ENCODE measurements at regions not wholly inside any gene's neighbourhood (a gene's known extent, or its start where the extent isn't known, plus 50 kb on each side); places are given as distances from the start of the nearest gene placed in this dataset.

DNA sequence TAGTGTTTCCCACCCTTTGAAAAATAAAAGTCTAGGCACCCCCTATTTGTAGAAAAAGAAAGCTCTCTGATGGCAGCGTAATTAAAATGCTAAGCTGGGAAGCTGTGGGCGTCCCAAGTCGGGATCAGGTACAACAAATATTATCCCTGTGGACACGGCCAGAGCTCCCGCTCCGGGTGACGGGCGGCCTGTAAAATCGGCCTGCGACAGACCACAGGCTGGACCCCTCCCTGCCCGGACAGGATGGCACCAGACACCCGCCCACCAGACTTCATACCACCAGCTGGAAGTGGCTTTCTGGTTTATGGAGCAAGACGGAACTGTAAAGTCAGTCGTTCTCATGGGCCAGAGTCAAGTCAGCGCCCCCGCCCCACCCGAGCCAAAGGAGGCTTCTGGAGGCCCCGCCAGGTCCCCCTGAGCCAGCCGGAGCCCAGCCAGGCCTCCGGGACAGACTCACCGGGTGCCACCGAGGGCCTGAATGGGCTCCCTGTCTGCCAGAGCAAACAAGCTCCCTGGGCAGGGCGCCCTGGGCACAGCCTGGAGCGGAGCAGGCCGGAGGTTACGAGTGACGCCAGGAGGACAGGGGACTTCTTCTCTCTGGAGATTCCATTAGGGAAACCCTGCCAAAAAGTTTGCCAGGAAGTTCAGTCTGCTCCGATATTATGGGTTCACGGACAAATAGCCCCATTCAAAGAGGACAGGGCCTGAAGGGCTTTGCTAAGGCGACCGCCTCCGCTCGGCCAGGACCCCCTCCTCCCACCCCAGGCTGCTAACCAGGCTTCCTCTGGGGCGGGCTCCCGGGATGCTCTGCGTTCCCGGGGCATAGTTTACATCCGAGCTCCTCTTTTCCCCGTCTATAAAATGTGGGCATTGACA is 173.7 kb downstream of the ERCC6L2 start:
- TF ChIP-seq, protein P1, sequence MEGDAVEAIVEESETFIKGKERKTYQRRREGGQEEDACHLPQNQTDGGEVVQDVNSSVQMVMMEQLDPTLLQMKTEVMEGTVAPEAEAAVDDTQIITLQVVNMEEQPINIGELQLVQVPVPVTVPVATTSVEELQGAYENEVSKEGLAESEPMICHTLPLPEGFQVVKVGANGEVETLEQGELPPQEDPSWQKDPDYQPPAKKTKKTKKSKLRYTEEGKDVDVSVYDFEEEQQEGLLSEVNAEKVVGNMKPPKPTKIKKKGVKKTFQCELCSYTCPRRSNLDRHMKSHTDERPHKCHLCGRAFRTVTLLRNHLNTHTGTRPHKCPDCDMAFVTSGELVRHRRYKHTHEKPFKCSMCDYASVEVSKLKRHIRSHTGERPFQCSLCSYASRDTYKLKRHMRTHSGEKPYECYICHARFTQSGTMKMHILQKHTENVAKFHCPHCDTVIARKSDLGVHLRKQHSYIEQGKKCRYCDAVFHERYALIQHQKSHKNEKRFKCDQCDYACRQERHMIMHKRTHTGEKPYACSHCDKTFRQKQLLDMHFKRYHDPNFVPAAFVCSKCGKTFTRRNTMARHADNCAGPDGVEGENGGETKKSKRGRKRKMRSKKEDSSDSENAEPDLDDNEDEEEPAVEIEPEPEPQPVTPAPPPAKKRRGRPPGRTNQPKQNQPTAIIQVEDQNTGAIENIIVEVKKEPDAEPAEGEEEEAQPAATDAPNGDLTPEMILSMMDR (IDR thresholded peaks at IDR 0.05; ENCODE audit: insufficient read depth, missing control alignments), result no peak
- DNase-seq (ENCODE audit: insufficient read length, low spot score) (no peak), FAIRE-seq (no peak)

DNA sequence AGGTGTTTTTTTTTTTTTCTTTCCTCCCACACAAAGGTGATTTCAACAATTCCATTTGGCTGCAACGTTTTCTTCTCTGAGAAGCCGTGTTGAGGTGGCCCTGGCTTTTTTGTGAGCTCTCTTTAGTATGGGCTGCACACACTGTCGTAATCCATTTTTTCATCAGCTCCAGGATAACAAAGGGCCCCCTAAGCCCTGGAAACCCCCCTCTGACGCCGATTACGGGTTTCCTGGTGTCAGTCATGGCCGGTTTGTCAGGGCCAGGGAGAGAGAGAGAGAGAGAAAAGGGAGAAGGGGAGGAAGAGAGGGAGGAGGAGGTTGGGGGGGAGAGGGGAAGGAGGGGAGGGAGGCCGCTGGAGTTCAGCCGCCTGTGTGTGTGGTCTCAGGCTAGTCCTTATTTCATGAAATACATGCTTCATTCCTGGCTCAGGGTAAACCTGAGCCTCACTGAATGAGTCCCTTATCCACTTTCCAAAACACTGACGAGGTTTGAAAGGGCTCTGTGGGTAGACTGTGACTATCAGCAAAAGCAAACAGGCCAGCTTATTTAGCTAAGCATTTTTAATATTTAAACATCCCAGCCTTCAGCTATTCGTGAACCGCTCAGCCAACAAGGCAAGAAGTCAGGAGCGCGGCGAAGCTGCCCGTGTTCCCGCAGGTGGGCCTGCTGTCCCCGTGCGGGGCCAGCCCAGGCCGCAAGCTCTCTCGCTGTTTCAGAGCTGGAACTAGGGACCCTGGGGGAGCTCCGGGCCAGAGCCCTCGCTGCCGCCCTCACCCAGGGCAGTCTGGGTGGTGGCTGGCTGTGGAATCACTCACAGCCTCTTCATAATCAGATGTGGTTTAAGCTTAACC is 172.8 kb downstream of the ERCC6L2 start:
- TF ChIP-seq, protein P1 (IDR thresholded peaks at IDR 0.05; ENCODE audit: insufficient read depth, missing control alignments), result no peak
- DNase-seq (ENCODE audit: insufficient read length, low spot score) (no peak), FAIRE-seq (no peak)

DNA sequence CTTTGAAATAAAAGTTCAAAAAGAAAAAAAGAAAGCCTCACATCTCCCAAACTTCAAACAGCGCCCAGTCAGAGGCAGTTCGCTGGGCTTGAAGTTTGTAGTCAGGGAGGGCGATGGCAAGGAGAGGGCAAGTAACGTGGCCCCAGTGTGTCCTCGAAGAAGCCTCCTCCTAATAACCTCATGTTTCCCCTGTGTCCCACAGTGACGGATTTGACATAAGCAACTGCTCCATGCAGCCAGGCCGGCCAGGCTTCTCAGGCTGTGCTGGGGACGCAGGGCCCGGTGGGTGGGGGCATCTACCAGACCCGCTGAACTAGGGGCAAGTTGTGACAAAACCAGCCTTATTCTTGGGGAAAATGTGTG is 172.2 kb downstream of the ERCC6L2 start:
- no peak for FAIRE-seq

DNA sequence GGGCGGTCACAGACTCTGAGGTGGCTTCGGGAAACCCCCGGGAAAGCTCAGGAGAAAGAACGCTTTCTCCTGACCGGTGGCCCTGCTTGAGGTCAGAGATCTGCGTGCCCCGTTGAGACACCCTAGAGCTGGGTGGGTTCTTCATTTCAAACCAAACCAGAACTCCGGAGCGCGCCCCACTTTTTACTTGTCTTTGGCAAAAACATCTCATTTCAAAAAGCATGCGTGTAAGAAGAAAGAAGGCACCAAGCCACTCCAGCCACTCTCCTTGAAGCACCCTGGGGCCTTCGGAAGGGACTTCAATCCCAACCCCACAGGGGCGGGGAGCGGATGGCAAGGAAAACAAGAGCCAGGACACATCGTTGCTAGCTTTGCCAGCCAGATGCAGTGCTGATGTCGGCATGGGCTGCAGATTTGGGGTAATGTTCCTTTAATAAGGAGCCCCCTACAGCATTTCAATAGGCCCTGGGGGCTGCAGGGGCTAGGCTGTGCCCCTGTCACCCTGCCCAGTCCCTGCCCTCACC is 171.7 kb downstream of the ERCC6L2 start:
- TF ChIP-seq, protein P1 (IDR thresholded peaks at IDR 0.05; ENCODE audit: insufficient read depth, missing control alignments), result no peak
- DNase-seq (ENCODE audit: insufficient read length, low spot score) (no peak), FAIRE-seq (no peak)

More for the DNA sequence above, 172.2 kb downstream of the ERCC6L2 start:
- DNase-seq (ENCODE audit: insufficient read length, low spot score), result no peak
- TF ChIP-seq, protein P1 (IDR thresholded peaks at IDR 0.05; ENCODE audit: insufficient read depth, missing control alignments), result no peak

DNA sequence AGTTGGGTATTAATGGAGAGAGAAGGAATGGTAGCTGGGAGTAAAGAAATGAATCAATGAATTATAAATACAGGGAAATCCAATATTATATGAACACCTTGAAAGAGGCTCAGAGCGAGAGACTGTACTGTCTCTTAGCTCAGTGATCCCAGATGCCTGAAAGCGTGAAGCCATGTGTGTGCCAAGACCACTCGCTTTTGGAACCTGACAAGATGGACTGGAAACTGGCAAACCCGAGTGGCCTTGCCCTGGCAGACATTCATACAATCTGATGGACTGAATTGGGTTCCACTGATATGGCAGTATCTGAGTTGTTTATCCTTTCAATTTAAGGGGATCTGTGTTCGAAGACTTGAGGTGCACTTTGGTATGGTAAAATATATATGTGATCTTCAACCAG is 170.3 kb downstream of the ERCC6L2 start:
- no peak for FAIRE-seq
- TF ChIP-seq, protein P1 (IDR thresholded peaks at IDR 0.05; ENCODE audit: insufficient read depth, missing control alignments), result no peak
- DNase-seq (ENCODE audit: insufficient read length, low spot score), result no peak

DNA sequence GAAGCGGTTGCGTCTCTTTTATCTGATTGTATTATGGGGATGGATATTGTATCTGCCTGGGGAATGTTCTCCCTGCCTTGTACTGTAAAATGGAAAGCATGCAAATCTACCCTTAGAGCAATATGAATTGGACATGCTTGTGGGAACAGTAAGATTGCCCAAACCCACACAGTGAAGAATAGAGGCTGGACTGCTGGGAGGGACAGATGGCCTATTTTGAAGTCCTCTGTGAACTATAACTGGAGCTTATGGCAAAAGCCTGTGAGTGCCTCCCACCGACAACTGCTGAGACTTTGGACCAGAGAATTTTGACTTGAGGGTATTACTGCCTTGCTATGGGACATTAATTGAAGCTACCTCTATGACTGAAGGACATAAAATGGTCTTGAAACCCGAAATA is 168.9 kb downstream of the ERCC6L2 start:
- TF ChIP-seq, protein P1 (IDR thresholded peaks at IDR 0.05; ENCODE audit: insufficient read depth, missing control alignments), result no peak
- DNase-seq (ENCODE audit: insufficient read length, low spot score) (no peak), FAIRE-seq (no peak)

All from D721Med (cell line).